Activated naive CD8-positive, alpha-beta T cell treated with anti-CD3 and anti-CD28 coated beads, Interleukin-2, amount 10 ng/mL, durations not matched to agents 7 days and 5 days (primary cell): ENCODE measurements at regions not wholly inside any gene's neighbourhood (a gene's known extent, or its start where the extent isn't known, plus 50 kb on each side); places are given as distances from the start of the nearest gene placed in this dataset.

Source experiments
- ATAC-seq: fragments of 150-1000 bp; cut with Tn5 transposase; one replicate; pipeline ENCODE4 v1.10.0; 2021; ENCODE audit warnings: low read depth, moderate library complexity
- POLR2A ChIA-PET: fragments of 350-600 bp; sonication (Branson Sonifier 250); formaldehyde crosslinking; loops from one replicate; lab custom pipeline; 2021; ENCODE audit warnings: antibody characterized with exemption; lab: Charles Lee
- DNase-seq: peaks from one replicate; pipeline ENCODE4 v3.0.0; 2021
- H3K27ac Mint-ChIP-seq: one replicate; pipeline ENCODE4 v1.8.0; 2022; ENCODE audit warnings: mild to moderate bottlenecking, mixed read lengths
- H3K27me3 Mint-ChIP-seq: one replicate; pipeline ENCODE4 v1.8.0; 2022; ENCODE audit warnings: mild to moderate bottlenecking, moderate library complexity, mixed read lengths
- H3K36me3 Mint-ChIP-seq: one replicate; pipeline ENCODE4 v1.8.0; 2021; ENCODE audit warnings: mild to moderate bottlenecking, mixed read lengths
- H3K4me1 Mint-ChIP-seq: one replicate; pipeline ENCODE4 v1.8.0; 2021; ENCODE audit warnings: mixed read lengths
- H3K4me3 Mint-ChIP-seq: one replicate; pipeline ENCODE4 v1.8.0; 2022; ENCODE audit warnings: mild to moderate bottlenecking, moderate library complexity, mixed read lengths
- H3K9me3 Mint-ChIP-seq: one replicate; pipeline ENCODE4 v1.8.0; 2021; ENCODE audit warnings: mixed read lengths

DNA sequence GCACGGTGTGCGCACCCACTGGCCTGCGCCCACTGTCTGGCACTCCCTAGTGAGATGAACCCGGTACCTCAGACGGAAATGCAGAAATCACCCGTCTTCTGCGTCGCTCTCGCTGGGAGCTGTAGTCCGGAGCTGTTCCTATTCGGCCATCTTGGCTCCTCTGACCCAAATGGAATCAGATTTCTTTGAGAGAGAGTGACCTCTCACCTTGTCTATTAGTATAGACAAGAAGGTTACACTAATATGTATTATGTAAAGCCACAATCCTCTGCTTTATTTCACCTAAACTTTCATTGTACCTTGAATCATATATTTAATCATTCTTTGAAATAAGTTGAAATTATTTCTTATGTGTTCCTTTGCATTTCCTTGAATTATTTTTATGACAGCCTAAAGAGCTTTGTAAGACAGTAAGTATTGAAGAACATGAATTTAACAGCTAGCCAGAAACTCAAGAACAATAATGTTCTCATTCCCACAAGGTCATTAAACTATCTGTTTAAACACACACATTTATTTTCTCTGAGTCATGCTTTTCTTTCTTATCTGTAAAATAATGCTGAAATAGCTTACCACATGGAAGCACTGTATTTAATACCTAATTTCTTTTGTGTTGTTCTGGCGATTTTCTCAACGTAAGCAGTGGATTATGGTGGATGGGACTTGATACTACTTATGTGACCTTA, 91.8 kb upstream of the DMRTA1 start:
- H3K4me3 Mint-ChIP-seq = no peak overlapping the region
- H3K27ac Mint-ChIP-seq = no peak overlapping the region
- POLR2A ChIA-PET = no interaction called here
- H3K36me3 Mint-ChIP-seq = no peaks in the 10 kb centered on the region
- H3K9me3 Mint-ChIP-seq = no peaks in the 10 kb centered on the region
- no peak for DNase-seq
- H3K27me3 Mint-ChIP-seq = no peaks in the 10 kb centered on the region
- ATAC-seq = no peak
- no peaks in the 10 kb centered on the region for H3K4me1 Mint-ChIP-seq

DNA sequence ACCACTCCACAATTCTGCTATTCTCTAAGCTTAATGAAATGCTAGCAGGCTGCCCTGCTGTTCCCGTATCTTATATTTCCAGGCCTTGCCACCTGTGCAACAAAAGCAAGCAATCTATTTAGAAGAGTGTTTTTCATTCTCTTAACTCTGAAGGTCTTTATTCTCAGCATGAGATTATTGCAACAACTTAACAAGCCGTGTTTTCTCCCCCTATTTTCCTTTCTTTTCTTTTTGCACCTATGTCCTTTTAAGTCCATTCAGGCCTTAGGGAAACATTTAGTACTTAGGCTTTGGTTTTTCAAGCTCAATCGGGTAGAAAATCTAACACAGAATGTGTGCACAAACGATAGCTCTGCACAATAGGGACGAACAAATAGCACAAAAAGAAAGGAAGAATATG, 89.6 kb upstream of the DMRTA1 start:
- H3K4me3 Mint-ChIP-seq = no peak overlapping the region
- ATAC-seq (no peak), DNase-seq (no peak)
- no peaks in the 10 kb centered on the region for H3K4me1 Mint-ChIP-seq
- POLR2A ChIA-PET = no interaction called here
- H3K9me3 Mint-ChIP-seq = no peaks in the 10 kb centered on the region
- H3K27me3 Mint-ChIP-seq = no peaks in the 10 kb centered on the region
- H3K27ac Mint-ChIP-seq = no peak overlapping the region
- H3K36me3 Mint-ChIP-seq = no peaks in the 10 kb centered on the region

DNA sequence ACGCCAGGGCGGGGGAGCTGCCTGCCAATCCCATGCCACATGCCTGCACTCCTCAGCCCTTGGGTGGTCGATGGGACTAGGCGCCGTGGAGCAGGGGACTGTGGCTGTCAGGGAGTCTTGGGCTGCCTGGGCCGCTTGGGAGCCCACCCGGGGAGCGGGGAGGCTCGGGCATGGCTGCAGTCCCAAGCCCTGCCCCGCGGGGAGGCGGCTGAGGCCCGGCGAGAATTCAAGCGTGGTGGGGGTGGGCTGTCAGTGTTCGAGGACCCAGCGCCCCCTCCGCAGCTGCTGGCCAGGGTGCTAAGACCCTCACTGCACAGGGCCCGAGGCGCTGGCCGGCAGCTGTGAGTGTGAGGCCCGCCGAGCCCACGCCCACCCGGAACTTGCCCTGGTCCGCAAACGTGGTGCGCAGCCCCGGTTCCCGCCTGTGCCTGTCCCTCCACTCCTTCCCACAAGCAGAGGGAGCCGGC, 83.2 kb upstream of the DMRTA1 start:
- no peaks in the 10 kb centered on the region for H3K36me3 Mint-ChIP-seq
- no peak overlapping the region for H3K27ac Mint-ChIP-seq
- H3K4me3 Mint-ChIP-seq = no peak overlapping the region
- ATAC-seq = no peak
- POLR2A ChIA-PET = no interaction called here
- DNase-seq = no peak
- no peaks in the 10 kb centered on the region for H3K4me1 Mint-ChIP-seq
- no peaks in the 10 kb centered on the region for H3K27me3 Mint-ChIP-seq
- H3K9me3 Mint-ChIP-seq = peaks cover 2% of the 10 kb centered on the region

DNA sequence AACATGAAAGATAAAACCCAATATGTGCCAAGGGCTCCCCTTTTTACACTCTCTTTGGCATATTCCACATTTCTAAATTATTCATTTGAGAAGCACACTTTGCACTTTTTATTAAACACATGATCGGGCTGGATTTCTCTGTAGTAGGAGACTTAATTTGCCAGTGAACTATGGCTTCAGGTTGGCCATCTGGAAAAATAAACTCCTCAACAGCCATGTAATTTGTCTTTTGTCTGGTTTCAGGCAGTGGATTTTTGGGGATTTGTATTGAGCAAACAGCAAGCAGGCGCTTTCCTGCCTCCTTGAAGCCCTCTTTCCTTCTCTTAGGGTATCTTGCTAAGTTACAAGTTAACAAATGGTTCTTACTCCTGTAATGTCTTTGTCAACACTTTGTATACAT, 73.0 kb upstream of the DMRTA1 start:
- Mint-ChIP-seq H3K27ac (no peak overlapping the region), H3K4me1 (no peaks in the 10 kb centered on the region), H3K36me3 (no peaks in the 10 kb centered on the region), H3K4me3 (no peak overlapping the region), H3K27me3 (peaks cover 2% of the 10 kb centered on the region), H3K9me3 (no peaks in the 10 kb centered on the region)
- POLR2A ChIA-PET = no interaction called here
- no peak for ATAC-seq
- DNase-seq = no peak

DNA sequence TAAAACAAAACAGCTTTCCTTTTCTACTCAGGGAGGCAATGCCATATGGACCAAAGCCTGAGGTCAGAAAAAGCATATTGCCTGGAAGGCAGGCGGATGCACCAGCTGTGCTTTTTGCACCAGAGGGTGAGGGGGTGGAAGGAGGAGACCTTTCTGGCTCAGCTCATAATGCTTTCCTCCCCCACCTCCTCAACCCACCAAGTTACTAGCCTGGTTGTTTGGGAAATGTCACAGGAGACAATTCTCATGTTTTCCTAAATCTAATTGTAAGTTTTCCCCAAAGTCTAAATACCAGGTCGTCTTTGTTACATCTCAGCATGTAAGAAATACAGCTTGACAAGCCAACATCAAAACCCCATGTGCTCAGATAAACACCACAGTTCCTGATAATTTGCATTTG, 72.6 kb upstream of the DMRTA1 start:
- DNase-seq = no peak
- ATAC-seq = no peak
- Mint-ChIP-seq H3K4me3 (no peak overlapping the region), H3K9me3 (no peaks in the 10 kb centered on the region), H3K36me3 (no peaks in the 10 kb centered on the region), H3K27ac (no peak overlapping the region), H3K27me3 (peaks cover 2% of the 10 kb centered on the region), H3K4me1 (no peaks in the 10 kb centered on the region)
- POLR2A ChIA-PET = no interaction called here

DNA sequence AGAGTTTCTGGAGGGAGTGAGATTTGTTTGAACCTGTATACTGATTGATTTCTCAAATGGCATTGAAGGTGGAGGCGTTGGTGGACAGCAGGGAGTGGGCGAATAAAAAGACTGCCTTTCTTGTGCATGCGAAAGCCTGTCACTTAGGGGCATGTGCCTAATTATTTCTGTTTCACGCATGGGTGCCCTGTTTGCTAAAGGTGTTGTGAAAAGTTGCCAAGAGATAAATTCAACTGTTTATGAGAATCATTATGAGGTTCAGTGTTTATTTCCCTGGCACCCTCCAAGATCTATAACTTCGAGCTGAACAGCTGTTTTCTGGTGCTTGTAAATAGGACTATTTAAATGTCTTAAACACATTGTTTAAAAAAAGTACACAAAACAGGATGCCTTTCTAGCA, 67.4 kb upstream of the DMRTA1 start:
- Mint-ChIP-seq H3K4me1 (no peaks in the 10 kb centered on the region), H3K27ac (no peak overlapping the region), H3K9me3 (no peaks in the 10 kb centered on the region), H3K36me3 (no peaks in the 10 kb centered on the region), H3K4me3 (no peak overlapping the region), H3K27me3 (peaks cover 2% of the 10 kb centered on the region)
- no peak for DNase-seq
- no peak for ATAC-seq
- POLR2A ChIA-PET = no interaction called here

DNA sequence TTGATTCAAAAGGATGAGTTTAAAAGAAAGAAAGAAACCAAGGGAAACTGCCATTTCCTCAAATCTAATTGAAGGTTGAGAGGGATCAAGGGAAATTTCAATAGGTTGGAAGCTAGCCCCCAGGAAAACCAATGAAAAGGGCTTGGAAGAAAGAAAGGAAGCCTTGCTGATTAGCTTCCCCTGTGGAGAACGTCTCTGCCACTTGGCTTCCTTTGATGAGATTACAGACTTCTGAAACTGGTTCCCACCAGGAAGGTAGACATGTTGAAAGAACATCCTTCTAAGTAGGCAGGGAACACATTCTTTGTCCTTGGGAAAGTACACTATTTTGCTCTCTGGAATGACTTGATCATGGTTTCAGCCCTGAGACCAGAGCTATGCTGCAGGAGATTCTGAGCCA, 65.5 kb upstream of the DMRTA1 start:
- no peak for DNase-seq
- Mint-ChIP-seq H3K36me3 (no peaks in the 10 kb centered on the region), H3K27ac (no peak overlapping the region), H3K4me3 (no peak overlapping the region), H3K4me1 (no peaks in the 10 kb centered on the region), H3K27me3 (peaks cover 2% of the 10 kb centered on the region), H3K9me3 (no peaks in the 10 kb centered on the region)
- POLR2A ChIA-PET = no interaction called here
- ATAC-seq = no peak

DNA sequence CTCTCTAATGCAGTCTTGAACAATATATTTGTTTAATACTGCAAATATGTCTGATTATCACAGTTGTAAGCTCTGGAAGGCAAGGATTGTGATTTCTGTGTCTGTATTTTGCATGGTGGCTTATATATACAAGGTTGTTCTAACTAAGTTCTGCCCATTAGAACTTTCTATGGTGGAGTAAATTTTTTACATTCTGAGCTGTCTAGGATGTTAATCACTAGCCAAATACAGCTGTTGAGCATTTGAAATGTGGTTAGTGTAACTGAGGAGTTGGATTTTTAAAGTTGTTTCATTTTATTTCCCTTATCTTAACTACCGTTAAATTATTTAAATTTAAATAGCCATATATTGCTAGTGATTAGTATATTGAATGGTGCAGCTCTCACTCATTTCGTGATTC, 64.3 kb upstream of the DMRTA1 start:
- Mint-ChIP-seq H3K9me3 (no peaks in the 10 kb centered on the region), H3K4me1 (no peaks in the 10 kb centered on the region), H3K27ac (no peak overlapping the region), H3K4me3 (no peak overlapping the region), H3K27me3 (no peaks in the 10 kb centered on the region), H3K36me3 (no peaks in the 10 kb centered on the region)
- ATAC-seq (no peak), DNase-seq (no peak)
- POLR2A ChIA-PET = no interaction called here

DNA sequence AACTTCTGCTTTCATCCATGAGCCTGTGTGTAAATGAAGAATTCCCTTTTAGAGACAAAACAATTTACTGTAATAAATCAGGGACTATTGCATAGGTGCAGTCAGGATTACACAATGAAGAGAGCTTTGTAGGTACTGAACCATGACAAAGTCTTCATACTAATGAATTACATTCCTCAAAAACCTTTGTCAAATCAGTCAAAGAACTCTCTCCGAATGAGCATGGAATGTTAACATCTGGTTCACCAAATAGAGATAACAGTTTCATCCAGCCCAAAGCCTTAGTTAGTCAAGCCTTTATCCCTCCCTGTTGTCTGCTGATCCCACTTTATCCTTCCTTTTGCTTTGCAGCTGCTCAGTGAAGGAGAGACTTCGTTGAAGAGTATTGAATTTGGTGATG, 62.9 kb upstream of the DMRTA1 start:
- ATAC-seq (no peak), DNase-seq (no peak)
- no peaks in the 10 kb centered on the region for H3K9me3 Mint-ChIP-seq
- no peak overlapping the region for H3K27ac Mint-ChIP-seq
- no peaks in the 10 kb centered on the region for H3K27me3 Mint-ChIP-seq
- H3K4me3 Mint-ChIP-seq = no peak overlapping the region
- no peaks in the 10 kb centered on the region for H3K4me1 Mint-ChIP-seq
- no peaks in the 10 kb centered on the region for H3K36me3 Mint-ChIP-seq
- POLR2A ChIA-PET = no interaction called here

DNA sequence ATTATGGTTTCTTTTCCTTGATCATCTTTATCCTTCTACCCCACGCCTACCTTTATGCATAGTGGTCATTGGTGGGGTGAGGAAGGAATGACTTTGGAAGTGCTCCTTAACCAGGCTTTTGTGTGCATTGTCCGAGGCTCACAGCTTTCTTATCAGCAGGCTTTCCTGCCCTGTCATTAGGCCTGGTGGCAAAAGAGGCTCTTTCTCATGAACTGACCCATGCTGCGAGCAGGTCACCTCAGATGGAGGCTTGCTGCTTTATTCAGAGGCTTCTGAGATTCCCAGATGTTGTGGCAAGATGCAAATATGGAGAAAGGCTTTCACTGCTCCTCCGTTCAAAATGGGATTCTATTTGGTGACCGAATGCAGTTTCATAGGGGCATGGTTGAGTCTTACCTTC, 57.4 kb upstream of the DMRTA1 start:
- POLR2A ChIA-PET = no interaction called here

DNA sequence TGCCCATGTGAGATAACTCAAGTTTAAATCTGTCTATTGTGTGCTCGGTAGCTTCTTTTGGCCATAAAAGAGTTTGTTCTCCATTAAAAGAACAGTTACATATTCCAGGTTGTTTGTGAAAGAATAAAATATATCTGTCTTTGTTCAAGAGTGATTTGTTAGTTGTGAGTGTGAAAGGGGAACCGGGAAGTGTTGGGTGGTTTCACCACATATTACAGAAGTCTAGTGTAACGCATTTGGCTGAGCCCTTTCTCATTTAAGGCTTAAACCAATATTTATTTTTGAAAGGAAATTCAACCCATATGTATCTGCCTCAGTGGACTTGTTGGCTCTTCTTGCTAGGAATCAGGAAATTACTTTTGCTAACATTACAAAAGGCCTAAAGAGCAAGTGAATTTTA, 54.1 kb upstream of the DMRTA1 start:
- no peak for ATAC-seq
- no peak overlapping the region for H3K4me3 Mint-ChIP-seq
- H3K27ac Mint-ChIP-seq = no peak overlapping the region
- DNase-seq = no peak
- no peaks in the 10 kb centered on the region for H3K27me3 Mint-ChIP-seq
- H3K9me3 Mint-ChIP-seq = peaks cover 1% of the 10 kb centered on the region
- no peaks in the 10 kb centered on the region for H3K36me3 Mint-ChIP-seq
- no peaks in the 10 kb centered on the region for H3K4me1 Mint-ChIP-seq
- POLR2A ChIA-PET = no interaction called here

More for the DNA sequence above, 57.4 kb upstream of the DMRTA1 start:
- H3K36me3 Mint-ChIP-seq = no peaks in the 10 kb centered on the region
- no peak overlapping the region for H3K4me3 Mint-ChIP-seq
- H3K4me1 Mint-ChIP-seq = no peaks in the 10 kb centered on the region
- no peaks in the 10 kb centered on the region for H3K9me3 Mint-ChIP-seq
- no peaks in the 10 kb centered on the region for H3K27me3 Mint-ChIP-seq
- ATAC-seq (no peak), DNase-seq (no peak)
- no peak overlapping the region for H3K27ac Mint-ChIP-seq

DNA sequence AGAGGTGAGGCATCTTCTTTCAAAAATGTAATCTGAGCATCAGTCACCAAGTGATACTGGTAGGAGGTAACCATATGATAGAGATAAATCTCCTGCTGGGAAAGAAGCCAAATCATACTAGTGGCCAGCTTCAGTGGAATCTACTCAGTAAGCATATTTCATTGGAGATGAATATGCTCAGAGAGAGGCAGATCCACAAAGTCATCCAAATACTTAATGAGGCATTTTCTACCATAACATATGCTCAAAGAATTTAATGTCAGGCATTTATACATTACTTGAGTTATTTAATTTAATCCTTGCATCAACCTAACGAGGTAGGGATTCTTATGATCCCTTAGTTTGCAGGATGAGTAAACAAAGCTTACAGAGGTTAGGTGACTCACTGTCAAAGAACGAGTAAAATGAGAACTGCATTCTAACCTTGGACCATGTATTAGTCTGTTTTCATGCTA, 50.9 kb upstream of the DMRTA1 start:
- DNase-seq (no peak), ATAC-seq (no peak)
- peaks cover 1% of the 10 kb centered on the region for H3K9me3 Mint-ChIP-seq
- H3K36me3 Mint-ChIP-seq = no peaks in the 10 kb centered on the region
- H3K4me3 Mint-ChIP-seq = no peak overlapping the region
- H3K4me1 Mint-ChIP-seq = no peaks in the 10 kb centered on the region
- H3K27ac Mint-ChIP-seq = no peak overlapping the region
- no peaks in the 10 kb centered on the region for H3K27me3 Mint-ChIP-seq
- POLR2A ChIA-PET = no interaction called here
